Liver (tissue), 8 donors: ENCODE measurements at regions not wholly inside any gene's neighbourhood (a gene's known extent, or its start where the extent isn't known, plus 50 kb on each side); places are given as distances from the start of the nearest gene placed in this dataset.

Experiments
- DNase-seq: peaks from one replicate; pipeline ENCODE4 v3.0.0-alpha.2; 2017; ENCODE audit warnings: low spot score
- H3K27ac ChIP-seq, 2 donors: one replicate each; pipeline ENCODE4 v1.7.0; 2013; ENCODE audit warnings: inconsistent platforms in 2 of 2, low read length in 2 of 2, control low read depth in 1 of 2, low read depth in 1 of 2, mild to moderate bottlenecking in 1 of 2
- H3K27me3 ChIP-seq, 4 donors: one replicate each; pipeline versions ENCODE4 v1.6.1 to v1.7.0; 2013; ENCODE audit warnings: low read length in 3 of 4, inconsistent platforms in 1 of 4, mild to moderate bottlenecking in 1 of 4, moderate library complexity in 1 of 4; ENCODE audit not compliant: control insufficient read depth in 4 of 4, insufficient read depth in 4 of 4
- H3K36me3 ChIP-seq, 4 donors: one replicate each; pipeline versions ENCODE4 v1.6.1 to v1.7.0; 2013; ENCODE audit warnings: low read length in 3 of 4, mild to moderate bottlenecking in 3 of 4, low read depth in 1 of 4, moderate library complexity in 1 of 4; ENCODE audit not compliant: control insufficient read depth in 4 of 4, insufficient read depth in 3 of 4
- H3K4me1 ChIP-seq, 4 donors: one replicate each; pipeline versions ENCODE4 v1.6.1 to v1.7.0; 2013; ENCODE audit warnings: low read length in 3 of 4, mild to moderate bottlenecking in 3 of 4, moderate library complexity in 1 of 4; ENCODE audit not compliant: control insufficient read depth in 4 of 4, insufficient read depth in 4 of 4
- H3K4me3 ChIP-seq, 3 donors: one replicate each; pipeline versions ENCODE4 v1.6.1 to v1.7.0; 2013; ENCODE audit warnings: low read length in 3 of 3, control low read depth in 1 of 3, low read depth in 1 of 3, mild to moderate bottlenecking in 1 of 3
- H3K9ac ChIP-seq, 2 donors: one replicate each; pipeline ENCODE4 v1.7.0; 2013; ENCODE audit warnings: low read length in 2 of 2, mild to moderate bottlenecking in 2 of 2, moderate library complexity in 2 of 2, control low read depth in 1 of 2, low read depth in 1 of 2
- H3K9me3 ChIP-seq, 4 donors: one replicate each; pipeline versions ENCODE4 v1.6.1 to v1.7.0; 2013; ENCODE audit warnings: low read length in 3 of 4; ENCODE audit not compliant: control insufficient read depth in 4 of 4
- EGR1 ChIP-seq, 2 donors: IDR thresholded peaks; 2 replicates each; pipeline ENCODE4 v1.6.1; 2016 to 2018; ENCODE audit warnings: antibody characterized with exemption in 2 of 2, low read depth in 2 of 2
- FOXA1 ChIP-seq: IDR thresholded peaks from 2 replicates; pipeline ENCODE4 v1.6.1; 2016; ENCODE audit warnings: antibody characterized with exemption
- FOXA2 ChIP-seq: IDR thresholded peaks from 2 replicates; pipeline ENCODE4 v1.6.1; 2016; ENCODE audit warnings: antibody characterized with exemption
- HNF4G ChIP-seq: IDR thresholded peaks from 2 replicates; pipeline ENCODE4 v1.6.1; 2016; ENCODE audit warnings: antibody characterized with exemption
- NR2F2 ChIP-seq: IDR thresholded peaks from 2 replicates; pipeline ENCODE4 v1.6.1; 2016; ENCODE audit warnings: antibody characterized with exemption
- RAD21 ChIP-seq, 2 donors: IDR thresholded peaks; 2 replicates each; pipeline ENCODE4 v1.6.1; 2016; ENCODE audit warnings: antibody characterized with exemption in 2 of 2, mild to moderate bottlenecking in 2 of 2
- SP1 ChIP-seq: IDR thresholded peaks from 2 replicates; pipeline ENCODE4 v1.6.1; 2018; ENCODE audit warnings: antibody characterized with exemption, mild to moderate bottlenecking
- TAF1 ChIP-seq: conservative IDR thresholded peaks from 2 replicates; pipeline ENCODE4 v1.6.1; 2016; ENCODE audit warnings: antibody characterized with exemption, mild to moderate bottlenecking
- WGBS: extraction: QIAGEN DNeasy Blood & Tissue Kit; methylation state at CpG from one replicate; pipeline ENCODE4 v1.1.7; 2013; 5-methylcytosine and 5-hydroxymethylcytosine counted together
- TF ChIP-seq, protein P1 (sequence below): fragments of 150-350 bp; IDR thresholded peaks from 2 replicates; pipeline ENCODE4 v1.5.1; 2017; ENCODE audit warnings: improper control_type of control experiment, low read depth, low read length; ENCODE audit not compliant: missing input control
- TF ChIP-seq, protein P2 (sequence below): IDR thresholded peaks from 2 replicates; pipeline ENCODE4 v1.6.1; 2016; ENCODE audit warnings: antibody characterized with exemption, mild to moderate bottlenecking
- TF ChIP-seq, protein P3 (sequence below): IDR thresholded peaks from 2 replicates; pipeline ENCODE4 v1.6.1; 2016; ENCODE audit warnings: antibody characterized with exemption
- TF ChIP-seq, protein P4 (sequence below): IDR thresholded peaks from 2 replicates; pipeline ENCODE4 v1.6.1; 2016; ENCODE audit warnings: antibody characterized with exemption
- donor health status: healthy.
- donor health status: healthy.
- donor health status: healthy.
- donor health status: healthy.
- donor health status: healthy.

DNA sequence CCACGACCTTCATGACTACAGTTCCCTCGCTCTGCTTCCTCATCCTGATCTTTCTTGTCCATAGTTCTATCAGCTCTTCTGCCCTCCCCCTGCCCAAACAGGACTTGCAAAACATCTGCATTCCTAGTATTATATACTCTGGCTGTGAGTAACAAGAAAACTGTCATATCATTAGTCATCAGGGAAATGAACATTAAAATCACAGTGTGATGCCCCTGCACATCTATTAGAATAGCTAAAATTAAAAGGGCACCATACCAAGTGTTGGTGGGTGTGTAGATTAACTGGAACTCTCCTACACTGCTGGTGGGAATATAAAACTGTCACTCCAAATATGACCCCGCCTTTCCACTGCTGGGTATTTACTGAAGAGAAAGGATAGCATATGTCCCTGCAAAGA lies 141.8 kb downstream of the C7orf25 start:
- Histone ChIP-seq H3K4me3 (no peak overlapping the region), H3K27ac (no peak overlapping the region), H3K36me3 (no peaks in the 10 kb centered on the region), H3K4me1 (no peaks in the 10 kb centered on the region), H3K9me3 (no peaks in the 10 kb centered on the region), H3K27me3 (peaks cover 0 to 7% (median 1%) of the 10 kb centered on the region in 4 donors), H3K9ac (no peak overlapping the region)
- 82% methylated on average over 3 of the region's 3 CpGs for WGBS
- DNase-seq: no peak
- no peak for TF ChIP-seq RAD21 (IDR thresholded peaks at IDR 0.05)
- TF ChIP-seq TAF1: no peak
- TF ChIP-seq FOXA2: no peak
- TF ChIP-seq, protein P1, sequence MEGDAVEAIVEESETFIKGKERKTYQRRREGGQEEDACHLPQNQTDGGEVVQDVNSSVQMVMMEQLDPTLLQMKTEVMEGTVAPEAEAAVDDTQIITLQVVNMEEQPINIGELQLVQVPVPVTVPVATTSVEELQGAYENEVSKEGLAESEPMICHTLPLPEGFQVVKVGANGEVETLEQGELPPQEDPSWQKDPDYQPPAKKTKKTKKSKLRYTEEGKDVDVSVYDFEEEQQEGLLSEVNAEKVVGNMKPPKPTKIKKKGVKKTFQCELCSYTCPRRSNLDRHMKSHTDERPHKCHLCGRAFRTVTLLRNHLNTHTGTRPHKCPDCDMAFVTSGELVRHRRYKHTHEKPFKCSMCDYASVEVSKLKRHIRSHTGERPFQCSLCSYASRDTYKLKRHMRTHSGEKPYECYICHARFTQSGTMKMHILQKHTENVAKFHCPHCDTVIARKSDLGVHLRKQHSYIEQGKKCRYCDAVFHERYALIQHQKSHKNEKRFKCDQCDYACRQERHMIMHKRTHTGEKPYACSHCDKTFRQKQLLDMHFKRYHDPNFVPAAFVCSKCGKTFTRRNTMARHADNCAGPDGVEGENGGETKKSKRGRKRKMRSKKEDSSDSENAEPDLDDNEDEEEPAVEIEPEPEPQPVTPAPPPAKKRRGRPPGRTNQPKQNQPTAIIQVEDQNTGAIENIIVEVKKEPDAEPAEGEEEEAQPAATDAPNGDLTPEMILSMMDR: no peak
- TF ChIP-seq HNF4G: no peak
- TF ChIP-seq, protein P2, sequence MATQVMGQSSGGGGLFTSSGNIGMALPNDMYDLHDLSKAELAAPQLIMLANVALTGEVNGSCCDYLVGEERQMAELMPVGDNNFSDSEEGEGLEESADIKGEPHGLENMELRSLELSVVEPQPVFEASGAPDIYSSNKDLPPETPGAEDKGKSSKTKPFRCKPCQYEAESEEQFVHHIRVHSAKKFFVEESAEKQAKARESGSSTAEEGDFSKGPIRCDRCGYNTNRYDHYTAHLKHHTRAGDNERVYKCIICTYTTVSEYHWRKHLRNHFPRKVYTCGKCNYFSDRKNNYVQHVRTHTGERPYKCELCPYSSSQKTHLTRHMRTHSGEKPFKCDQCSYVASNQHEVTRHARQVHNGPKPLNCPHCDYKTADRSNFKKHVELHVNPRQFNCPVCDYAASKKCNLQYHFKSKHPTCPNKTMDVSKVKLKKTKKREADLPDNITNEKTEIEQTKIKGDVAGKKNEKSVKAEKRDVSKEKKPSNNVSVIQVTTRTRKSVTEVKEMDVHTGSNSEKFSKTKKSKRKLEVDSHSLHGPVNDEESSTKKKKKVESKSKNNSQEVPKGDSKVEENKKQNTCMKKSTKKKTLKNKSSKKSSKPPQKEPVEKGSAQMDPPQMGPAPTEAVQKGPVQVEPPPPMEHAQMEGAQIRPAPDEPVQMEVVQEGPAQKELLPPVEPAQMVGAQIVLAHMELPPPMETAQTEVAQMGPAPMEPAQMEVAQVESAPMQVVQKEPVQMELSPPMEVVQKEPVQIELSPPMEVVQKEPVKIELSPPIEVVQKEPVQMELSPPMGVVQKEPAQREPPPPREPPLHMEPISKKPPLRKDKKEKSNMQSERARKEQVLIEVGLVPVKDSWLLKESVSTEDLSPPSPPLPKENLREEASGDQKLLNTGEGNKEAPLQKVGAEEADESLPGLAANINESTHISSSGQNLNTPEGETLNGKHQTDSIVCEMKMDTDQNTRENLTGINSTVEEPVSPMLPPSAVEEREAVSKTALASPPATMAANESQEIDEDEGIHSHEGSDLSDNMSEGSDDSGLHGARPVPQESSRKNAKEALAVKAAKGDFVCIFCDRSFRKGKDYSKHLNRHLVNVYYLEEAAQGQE: no peak
- TF ChIP-seq, protein P3, sequence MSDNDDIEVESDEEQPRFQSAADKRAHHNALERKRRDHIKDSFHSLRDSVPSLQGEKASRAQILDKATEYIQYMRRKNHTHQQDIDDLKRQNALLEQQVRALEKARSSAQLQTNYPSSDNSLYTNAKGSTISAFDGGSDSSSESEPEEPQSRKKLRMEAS: no peak
- no peak for TF ChIP-seq EGR1 (IDR thresholded peaks at IDR 0.05; ENCODE audit: low read depth in 2 of 2)

DNA sequence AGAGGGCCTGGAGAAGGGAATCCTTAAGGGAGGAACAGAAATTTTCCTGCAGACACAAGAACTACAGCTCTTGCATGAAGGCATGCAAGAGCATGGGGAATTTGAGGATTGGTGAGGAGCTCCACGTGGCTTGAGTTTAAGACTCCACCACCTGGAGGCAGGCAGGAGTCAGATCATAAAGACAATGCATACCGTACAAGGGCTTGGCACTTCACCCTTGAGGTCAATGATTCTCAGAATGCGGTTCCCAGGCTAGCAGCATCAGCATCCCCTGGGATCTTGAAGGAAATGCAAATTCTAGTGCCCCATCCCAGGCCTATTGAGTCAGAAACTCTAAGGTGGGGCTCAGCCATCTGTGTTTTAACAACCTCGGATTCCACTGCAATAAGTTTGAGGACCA lies 143.8 kb downstream of the C7orf25 start:
- Histone ChIP-seq H3K27ac (no peak overlapping the region), H3K9me3 (peaks cover 0 to 3% (median 0%) of the 10 kb centered on the region in 4 donors)

More for the DNA sequence above, 143.8 kb downstream of the C7orf25 start:
- no peaks in the 10 kb centered on the region for H3K4me1 ChIP-seq
- peaks cover 0 to 2% (median 0%) of the 10 kb centered on the region in 4 donors for H3K27me3 ChIP-seq
- no peak for DNase-seq
- TF ChIP-seq EGR1 (IDR thresholded peaks at IDR 0.05; ENCODE audit: low read depth in 2 of 2) (no peak), SP1 (no peak), NR2F2 (no peak), TAF1 (no peak), FOXA1 (no peak)
- TF ChIP-seq, protein P2: no peak
- TF ChIP-seq, protein P3: no peak
- TF ChIP-seq, protein P4, sequence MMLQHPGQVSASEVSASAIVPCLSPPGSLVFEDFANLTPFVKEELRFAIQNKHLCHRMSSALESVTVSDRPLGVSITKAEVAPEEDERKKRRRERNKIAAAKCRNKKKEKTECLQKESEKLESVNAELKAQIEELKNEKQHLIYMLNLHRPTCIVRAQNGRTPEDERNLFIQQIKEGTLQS: no peak
- no peak overlapping the region for H3K9ac ChIP-seq
- no peaks in the 10 kb centered on the region for H3K36me3 ChIP-seq
- WGBS: 55% methylated on average over 4 of the region's 4 CpGs
- H3K4me3 ChIP-seq: no peak overlapping the region
